NOMO-1 (cell line): ENCODE measurements at regions not wholly inside any gene's neighbourhood (a gene's known extent, or its start where the extent isn't known, plus 50 kb on each side); places are given as distances from the start of the nearest gene placed in this dataset.
A peak's percentile ranks its signal among the peaks of the same experiment; 100 is the strongest.
"Not testable (repeated sequence)": the region's sequence is repeated elsewhere in the genome, so short reads cannot be mapped to it uniquely, and the experiment has no call there.

Experiments used
- DNase-seq, 2 experiments: peaks; one replicate each; lab custom pipeline; 2025; ENCODE audit not compliant: unreplicated experiment in 2 of 2; lab: John Stamatoyannopoulos, UW

GRCh38 chr7:69412331-69413146, 185.7 kb upstream of the AUTS2 start:
- peak in 1 of 2 experiments; percentile 28 for DNase-seq

GRCh38 chr7:69414555-69414954, 183.7 kb upstream of the AUTS2 start:
- no peak for DNase-seq

- DNase-seq, result no peak
These were observed 179.2 kb upstream of the AUTS2 start for GRCh38 chr7:69418869-69419670.

GRCh38 chr7:69419934-69420333, 178.3 kb upstream of the AUTS2 start:
- DNase-seq, result no peak

- DNase-seq, result no peak
These were observed 175.7 kb upstream of the AUTS2 start for GRCh38 chr7:69422574-69422985.

GRCh38 chr7:69426705-69427104, 171.6 kb upstream of the AUTS2 start:
- no peak for DNase-seq

- no peak for DNase-seq
These were observed 170.2 kb upstream of the AUTS2 start for GRCh38 chr7:69428089-69428488.

GRCh38 chr7:69429911-69430383, 168.3 kb upstream of the AUTS2 start:
- DNase-seq, result no peak

- no peak for DNase-seq
These were observed 167.8 kb upstream of the AUTS2 start for GRCh38 chr7:69430384-69431021.

- no peak for DNase-seq
These were observed 166.6 kb upstream of the AUTS2 start for GRCh38 chr7:69431626-69432025.

- DNase-seq, result not testable (repeated sequence)
These were observed 166.0 kb upstream of the AUTS2 start for GRCh38 chr7:69432276-69432675.

GRCh38 chr7:69433081-69433480, 165.2 kb upstream of the AUTS2 start:
- DNase-seq, result no peak

GRCh38 chr7:69434398-69434815, 163.9 kb upstream of the AUTS2 start:
- no peak for DNase-seq

- DNase-seq, result no peak
These were observed 162.6 kb upstream of the AUTS2 start for GRCh38 chr7:69435711-69436110.

- no peak for DNase-seq
These were observed 161.3 kb upstream of the AUTS2 start for GRCh38 chr7:69436946-69437345.

GRCh38 chr7:69438584-69439412, 159.5 kb upstream of the AUTS2 start:
- DNase-seq, result no peak

GRCh38 chr7:69439636-69440325, 158.5 kb upstream of the AUTS2 start:
- DNase-seq, result no peak

- no peak for DNase-seq
These were observed 157.3 kb upstream of the AUTS2 start for GRCh38 chr7:69440976-69441375.

- DNase-seq, result no peak
These were observed 155.1 kb upstream of the AUTS2 start for GRCh38 chr7:69443136-69443535.

- DNase-seq, result no peak
These were observed 152.7 kb upstream of the AUTS2 start for GRCh38 chr7:69445541-69445940.
